GM12878 (cell line): ENCODE measurements at regions not wholly inside any gene's neighbourhood (a gene's known extent, or its start where the extent isn't known, plus 50 kb on each side); places are given as distances from the start of the nearest gene placed in this dataset.

ENCODE experiments used
- ATAC-seq: fragments of 200-7000 bp; cut with Tn5 transposase; 3 replicates; pipeline ENCODE4 v1.9.1; 2020; ENCODE audit warnings: mild to moderate bottlenecking, moderate library complexity
- BruUV-seq: library from RNA; stranded (reverse); fragments of 400-500 nt; replicated peaks from 2 replicates; lab custom pipeline; 2021; lab: Mats Ljungman, UMichigan
- CTCF ChIA-PET: fragments of 300-600 bp; sonication (Branson Sonifier 250); formaldehyde crosslinking; extraction: SDS; loops from one replicate; lab custom pipeline; 2021; ENCODE audit warnings: inconsistent platforms; lab: Yijun Ruan, JAX
- POLR2A ChIA-PET: fragments of 350-600 bp; formaldehyde crosslinking; extraction: SDS; loops from one replicate; lab custom pipeline; 2021; ENCODE audit warnings: inconsistent platforms; lab: Charles Lee
- RAD21 ChIA-PET: fragments of 300-600 bp; sonication (Branson Sonifier 250); formaldehyde crosslinking; loops from one replicate; lab custom pipeline; 2023; ENCODE audit warnings: antibody characterized with exemption; ENCODE audit not compliant: unreplicated experiment; lab: Charles Lee
- SMC1A ChIA-PET: fragments of 300-600 bp; sonication (Branson Sonifier 250); formaldehyde crosslinking; loops from one replicate; lab custom pipeline; 2023; ENCODE audit not compliant: unreplicated experiment, uncharacterized antibody; lab: Charles Lee
- DNase-seq: peaks from one replicate; pipeline ENCODE4 v3.0.0-alpha.2; 2011; ENCODE audit warnings: low read depth, low spot score
- FAIRE-seq: peaks from 3 replicates; lab custom pipeline; 2011; peaks lifted over from hg19 to GRCh38; lab: Jason Lieb, UNC
- H2AFZ ChIP-seq: 2 replicates; pipeline ENCODE4 v1.6.0; 2011; ENCODE audit warnings: low read depth, low read length, control low read depth; ENCODE audit not compliant: control insufficient read depth
- H3K27ac ChIP-seq: 2 replicates; pipeline ENCODE4 v1.5.1; 2011; ENCODE audit warnings: control low read depth; ENCODE audit not compliant: control insufficient read depth, insufficient read depth
- H3K27me3 ChIP-seq, 2 experiments: replicated peaks in 1 of 2; 2 replicates each; pipeline versions ENCODE4 v1.6.0 to v1.6.1; 2011; ENCODE audit warnings: low read length in 1 of 2; ENCODE audit not compliant: control insufficient read depth in 2 of 2, insufficient read depth in 2 of 2
- H3K36me3 ChIP-seq, 2 experiments: 2 replicates each; pipeline ENCODE4 v1.5.1; 2011; ENCODE audit warnings: low read length in 1 of 2; ENCODE audit not compliant: control insufficient read depth in 2 of 2, insufficient read depth in 2 of 2
- H3K4me1 ChIP-seq: 2 replicates; pipeline ENCODE4 v1.6.1; 2011; ENCODE audit warnings: mild to moderate bottlenecking, low read length, moderate library complexity, mixed read lengths; ENCODE audit not compliant: control insufficient read depth, insufficient read depth
- H3K4me2 ChIP-seq: 2 replicates; pipeline ENCODE4 v1.6.0; 2011; ENCODE audit warnings: control low read depth; ENCODE audit not compliant: control insufficient read depth, insufficient read depth
- H3K4me3 ChIP-seq: fragments of 200-600 bp; sonication (generic); 2 replicates; pipeline ENCODE4 v1.5.1; 2016
- H3K79me2 ChIP-seq: 2 replicates; pipeline ENCODE4 v1.6.0; 2011; ENCODE audit warnings: low read length; ENCODE audit not compliant: control insufficient read depth, insufficient read depth
- H3K9ac ChIP-seq: 2 replicates; pipeline ENCODE4 v1.8.0; 2011; ENCODE audit warnings: low read length, control low read depth, mixed read lengths; ENCODE audit not compliant: control insufficient read depth, insufficient read depth
- H3K9me3 ChIP-seq: replicated peaks from 3 replicates; pipeline ENCODE4 v1.5.1; 2011; ENCODE audit warnings: mild to moderate bottlenecking, low read length; ENCODE audit not compliant: control insufficient read depth, insufficient read depth
- H4K20me1 ChIP-seq: 2 replicates; pipeline ENCODE4 v1.6.0; 2011; ENCODE audit not compliant: control insufficient read depth, insufficient read depth
- ATF2 ChIP-seq: IDR thresholded peaks from 2 replicates; pipeline ENCODE4 v1.6.1; 2012; ENCODE audit warnings: low read length, inconsistent platforms
- ETV6 ChIP-seq, 2 experiments: fragments of 450-650 bp in 1 of 2; IDR thresholded peaks in 1 of 2; conservative IDR thresholded peaks in 1 of 2; 2 replicates each; pipeline ENCODE4 v1.6.1; 2014; ENCODE audit warnings: antibody characterized with exemption in 1 of 2, borderline replicate concordance in 1 of 2, low read depth in 1 of 2, mild to moderate bottlenecking in 1 of 2, moderate library complexity in 1 of 2
- FOXK2 ChIP-seq: fragments of 450-650 bp; IDR thresholded peaks from 2 replicates; pipeline ENCODE4 v1.6.1; 2017; ENCODE audit warnings: mild to moderate bottlenecking, moderate library complexity
- HCFC1 ChIP-seq: fragments of 150-350 bp; IDR thresholded peaks from 2 replicates; pipeline ENCODE4 v1.6.1; 2014; ENCODE audit warnings: low read length
- HSF1 ChIP-seq: fragments of 150-350 bp; IDR thresholded peaks from 2 replicates; pipeline ENCODE4 v1.6.1; 2014; ENCODE audit warnings: mild to moderate bottlenecking, low read depth, low read length
- MLLT1 ChIP-seq: fragments of 450-650 bp; IDR thresholded peaks from 2 replicates; pipeline ENCODE4 v1.6.1; 2016; ENCODE audit warnings: mild to moderate bottlenecking
- NR2C2 ChIP-seq: IDR thresholded peaks from 2 replicates; pipeline ENCODE4 v1.6.1; 2011; ENCODE audit warnings: borderline replicate concordance, low read depth; ENCODE audit not compliant: control insufficient read depth, insufficient read length
- POLR2A ChIP-seq: IDR thresholded peaks from 2 replicates; pipeline ENCODE4 v1.6.1; 2011; ENCODE audit warnings: low read depth, mild to moderate bottlenecking, low read length
- POLR2AphosphoS5 ChIP-seq: IDR thresholded peaks from 2 replicates; pipeline ENCODE4 v1.6.1; 2011; ENCODE audit warnings: mild to moderate bottlenecking, low read length, inconsistent platforms
- SIN3A ChIP-seq: IDR thresholded peaks from 2 replicates; pipeline ENCODE4 v1.6.1; 2012; ENCODE audit warnings: low read depth, low read length, improper control_type of control experiment
- SMAD1 ChIP-seq: fragments of 450-650 bp; IDR thresholded peaks from 2 replicates; pipeline ENCODE4 v1.6.1; 2018; ENCODE audit warnings: mild to moderate bottlenecking, low read depth; ENCODE audit not compliant: partially characterized antibody
- SPI1 ChIP-seq: IDR thresholded peaks from 2 replicates; pipeline ENCODE4 v1.6.1; 2011; ENCODE audit warnings: low read depth, mild to moderate bottlenecking, low read length, moderate library complexity, borderline replicate concordance; ENCODE audit not compliant: insufficient read depth
- WGBS: methylation state at CpG from one replicate; pipeline ENCODE4 v1.1.6; 2016; ENCODE audit warnings: low lambda C conversion rate; ENCODE audit not compliant: insufficient replicate concordance, insufficient coverage; ENCODE audit errors: missing lambda C conversion rate; 5-methylcytosine and 5-hydroxymethylcytosine counted together
- in situ Hi-C: fragments of 300-500 bp; cut with MboI; formaldehyde crosslinking; loops from 9 replicates; pipeline ENCODE4 v1.14.3; 2018; ENCODE audit warnings: mixed read lengths
- intact Hi-C: fragments of 100-400 bp; cut with micrococcal nuclease; formaldehyde crosslinking; loops from one replicate; pipeline ENCODE4 v1.14.2; 2022; ENCODE audit not compliant: unreplicated experiment

- TF ChIP-seq ATF2 (no peak), HCFC1 (no peak), POLR2AphosphoS5 (no peak), ETV6 (conservative IDR thresholded peaks at IDR 0.05 in 1 of 2, IDR thresholded peaks at IDR 0.05 in 1 of 2; ENCODE audit: borderline replicate concordance in 1 of 2, low read depth in 1 of 2) (no peak), HSF1 (no peak), SPI1 (no peak), SIN3A (no peak), FOXK2 (no peak)
Observed at GRCh38 chr5:16009256-16009655, 170.3 kb downstream of the MARCHF11 start (continued).

- CTCF ChIA-PET, result no interaction called here
- no TSS peak for BruUV-seq
- no peak for FAIRE-seq
Observed at GRCh38 chr5:16007750-16008415, 171.7 kb downstream of the MARCHF11 start.

More at GRCh38 chr5:16007750-16008415, 171.7 kb downstream of the MARCHF11 start:
- H3K79me2 ChIP-seq, result no peaks in the 10 kb centered on the region
- no peak for DNase-seq
- ChIA-PET SMC1A (no interaction called here), RAD21 (no interaction called here)
- H3K27ac ChIP-seq, result no peak overlapping the region
- H3K36me3 ChIP-seq, result no peaks in the 10 kb centered on the region
- ATAC-seq, result no peak
- intact Hi-C loops, result no loop called here
- no peaks in the 10 kb centered on the region for H4K20me1 ChIP-seq
- no peak overlapping the region for H3K9ac ChIP-seq
- TF ChIP-seq POLR2A (no peak), NR2C2 (no peak), SPI1 (no peak), MLLT1 (no peak), SMAD1 (no peak)
- TF ChIP-seq, all 136 proteins: peak for 0
- H3K4me3 ChIP-seq, result no peak overlapping the region
- H3K4me2 ChIP-seq, result no peak overlapping the region
- POLR2A ChIA-PET, result no interaction called here
- WGBS, result 46% methylated on average over 2 of the region's 2 CpGs
- in situ Hi-C loops, result no loop called here
- H3K27me3 ChIP-seq, result no peaks in the 10 kb centered on the region
- no peak overlapping the region for H2AFZ ChIP-seq
- no peaks in the 10 kb centered on the region for H3K9me3 ChIP-seq
- H3K4me1 ChIP-seq, result no peaks in the 10 kb centered on the region
